WTC11 (cell line): ENCODE measurements at regions not wholly inside any gene's neighbourhood (a gene's known extent, or its start where the extent isn't known, plus 50 kb on each side); places are given as distances from the start of the nearest gene placed in this dataset.

Experiments used
- AR ChIP-seq: fragments of 250-450 bp; sonication (Bioruptor Pico); IDR thresholded peaks from 2 replicates; pipeline ENCODE4 v1.9.0; 2021; ENCODE audit warnings: mild to moderate bottlenecking
- CTCF ChIP-seq: fragments of 200-600 bp; IDR thresholded peaks from 2 replicates; pipeline ENCODE4 v1.8.0; 2022; ENCODE audit warnings: antibody characterized with exemption
- FOXJ3 ChIP-seq: sonication (generic); formaldehyde crosslinking; IDR thresholded peaks from 2 replicates; pipeline ENCODE4 v1.9.0; 2021; ENCODE audit warnings: missing genetic modification reagents, mild to moderate bottlenecking, borderline replicate concordance
- MLX ChIP-seq: sonication (generic); formaldehyde crosslinking; IDR thresholded peaks from 2 replicates; pipeline ENCODE4 v1.8.1; 2023; ENCODE audit warnings: mild to moderate bottlenecking, missing genetic modification reagents, moderate library complexity
- ZNF281 ChIP-seq: sonication (generic); formaldehyde crosslinking; IDR thresholded peaks from 2 replicates; pipeline ENCODE4 v1.8.0; 2023; ENCODE audit warnings: mild to moderate bottlenecking, missing genetic modification reagents

- TF ChIP-seq ZNF281 (CRISPR knock-in tag), result no peak
- no peak for TF ChIP-seq CTCF
- TF ChIP-seq AR, result no peak
- no peak for TF ChIP-seq MLX (CRISPR knock-in tag)
- no peak for TF ChIP-seq FOXJ3 (CRISPR knock-in tag)
Measured at GRCh38 chr5:57833489-57833888, 350.9 kb upstream of the ACTBL2 start.
